Testis (tissue), 2 donors: ENCODE measurements at regions not wholly inside any gene's neighbourhood (a gene's known extent, or its start where the extent isn't known, plus 50 kb on each side); places are given as distances from the start of the nearest gene placed in this dataset.
"Not testable (repeated sequence)": the region's sequence is repeated elsewhere in the genome, so short reads cannot be mapped to it uniquely, and the experiment has no call there.

Experiments used
- DNase-seq: peaks from one replicate; pipeline ENCODE4 v3.0.0-alpha.2; 2019
- H3K27ac ChIP-seq, 2 donors: fragments of 200-600 bp; sonication (generic); one replicate each; pipeline ENCODE4 v1.5.1; 2019
- H3K27me3 ChIP-seq: fragments of 200-600 bp; sonication (generic); one replicate; pipeline ENCODE4 v1.5.1; 2019
- H3K36me3 ChIP-seq: fragments of 200-600 bp; sonication (generic); one replicate; pipeline ENCODE4 v1.5.1; 2017; ENCODE audit warnings: low read depth; ENCODE audit errors: missing control alignments
- H3K4me1 ChIP-seq: fragments of 200-600 bp; sonication (generic); one replicate; pipeline ENCODE4 v1.5.1; 2019
- H3K4me3 ChIP-seq, 2 donors: fragments of 200-600 bp; sonication (generic); one replicate each; pipeline ENCODE4 v1.5.1; 2017 to 2019
- H3K9me3 ChIP-seq: fragments of 200-600 bp; sonication (generic); one replicate; pipeline ENCODE4 v1.5.1; 2017
- POLR2A ChIP-seq: fragments of 450-650 bp; IDR thresholded peaks from one replicate; pipeline ENCODE4 v1.6.1; 2017; ENCODE audit warnings: antibody characterized with exemption, mild to moderate bottlenecking, moderate library complexity
- WGBS, 2 donors: methylation state at CpG; one replicate each; pipeline ENCODE4 v1.1.5; 2018; 5-methylcytosine and 5-hydroxymethylcytosine counted together
- intact Hi-C: fragments of 100-400 bp; cut with DNase I; formaldehyde crosslinking; loops from one replicate; pipeline ENCODE4 v1.15.1; 2023; ENCODE audit warnings: low total_unique reads
- TF ChIP-seq, protein P1 (sequence below), 3 experiments: fragments of 450-650 bp in 2 of 3; fragments of 200-600 bp in 1 of 3; sonication (generic) in 1 of 3; IDR thresholded peaks; one replicate each; pipeline ENCODE4 v1.5.1; 2016 to 2019; ENCODE audit warnings: antibody characterized with exemption in 3 of 3, mild to moderate bottlenecking in 2 of 3, moderate library complexity in 1 of 3

DNA sequence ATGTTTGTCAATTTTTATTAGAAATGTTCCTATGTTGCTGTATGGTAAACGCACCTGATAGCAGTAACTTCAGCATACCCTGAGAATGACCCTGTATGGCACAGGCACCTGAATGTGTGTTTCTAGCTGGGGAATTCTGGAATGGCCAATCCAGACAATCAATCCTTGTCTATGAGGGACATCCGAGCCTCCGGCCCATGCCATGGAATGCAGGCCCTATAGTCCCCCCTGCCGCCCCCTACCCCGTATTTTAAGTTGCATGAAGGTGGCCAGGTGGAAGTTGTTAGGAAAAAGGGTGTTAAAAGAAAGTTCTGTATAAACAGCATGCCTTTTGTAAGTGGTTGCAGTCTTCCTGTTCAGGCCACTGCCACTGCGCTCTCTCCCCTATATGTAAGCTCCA is 595.9 kb downstream of the DSC3 start:
- Histone ChIP-seq H3K4me1 (no peaks in the 10 kb centered on the region), H3K36me3 (no peaks in the 10 kb centered on the region), H3K4me3 (no peak overlapping the region), H3K27ac (no peak overlapping the region), H3K9me3 (no peaks in the 10 kb centered on the region), H3K27me3 (no peaks in the 10 kb centered on the region)
- no peak for TF ChIP-seq POLR2A
- TF ChIP-seq, protein P1, sequence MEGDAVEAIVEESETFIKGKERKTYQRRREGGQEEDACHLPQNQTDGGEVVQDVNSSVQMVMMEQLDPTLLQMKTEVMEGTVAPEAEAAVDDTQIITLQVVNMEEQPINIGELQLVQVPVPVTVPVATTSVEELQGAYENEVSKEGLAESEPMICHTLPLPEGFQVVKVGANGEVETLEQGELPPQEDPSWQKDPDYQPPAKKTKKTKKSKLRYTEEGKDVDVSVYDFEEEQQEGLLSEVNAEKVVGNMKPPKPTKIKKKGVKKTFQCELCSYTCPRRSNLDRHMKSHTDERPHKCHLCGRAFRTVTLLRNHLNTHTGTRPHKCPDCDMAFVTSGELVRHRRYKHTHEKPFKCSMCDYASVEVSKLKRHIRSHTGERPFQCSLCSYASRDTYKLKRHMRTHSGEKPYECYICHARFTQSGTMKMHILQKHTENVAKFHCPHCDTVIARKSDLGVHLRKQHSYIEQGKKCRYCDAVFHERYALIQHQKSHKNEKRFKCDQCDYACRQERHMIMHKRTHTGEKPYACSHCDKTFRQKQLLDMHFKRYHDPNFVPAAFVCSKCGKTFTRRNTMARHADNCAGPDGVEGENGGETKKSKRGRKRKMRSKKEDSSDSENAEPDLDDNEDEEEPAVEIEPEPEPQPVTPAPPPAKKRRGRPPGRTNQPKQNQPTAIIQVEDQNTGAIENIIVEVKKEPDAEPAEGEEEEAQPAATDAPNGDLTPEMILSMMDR (IDR thresholded peaks at IDR 0.05): no peak
- 69 to 73% methylated on average over 6 of the region's 6 CpGs for WGBS, 2 donors
- DNase-seq: no peak
- intact Hi-C loops: no loop called here

DNA sequence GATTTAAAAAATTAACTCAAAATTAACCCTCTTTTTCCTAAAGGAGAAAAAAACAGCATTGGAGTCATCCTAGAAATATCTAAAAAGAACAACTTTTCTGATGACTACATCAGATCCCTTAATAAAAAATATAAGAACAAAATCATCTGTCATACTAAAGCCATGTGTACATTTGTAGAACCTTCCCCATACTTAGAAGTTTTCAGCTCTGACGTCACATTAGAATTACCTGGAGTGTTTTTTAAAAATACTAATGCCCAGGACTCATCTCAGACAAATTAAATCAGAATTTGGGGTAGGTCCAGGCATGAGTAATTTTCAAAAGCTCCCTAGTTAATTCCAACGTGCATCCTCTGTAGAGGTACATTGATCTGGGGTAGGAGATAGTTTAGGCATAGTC is 598.0 kb downstream of the DSC3 start:
- no peak overlapping the region for H3K27ac ChIP-seq
- no peaks in the 10 kb centered on the region for H3K4me1 ChIP-seq
- 84 to 90% methylated on average over 2 of the region's 2 CpGs for WGBS, 2 donors
- intact Hi-C loops: no loop called here
- no peak for TF ChIP-seq POLR2A
- TF ChIP-seq, protein P1 (IDR thresholded peaks at IDR 0.05): no peak
- no peak for DNase-seq
- no peaks in the 10 kb centered on the region for H3K9me3 ChIP-seq
- H3K27me3 ChIP-seq: no peaks in the 10 kb centered on the region
- H3K36me3 ChIP-seq: no peaks in the 10 kb centered on the region
- H3K4me3 ChIP-seq: no peak overlapping the region

DNA sequence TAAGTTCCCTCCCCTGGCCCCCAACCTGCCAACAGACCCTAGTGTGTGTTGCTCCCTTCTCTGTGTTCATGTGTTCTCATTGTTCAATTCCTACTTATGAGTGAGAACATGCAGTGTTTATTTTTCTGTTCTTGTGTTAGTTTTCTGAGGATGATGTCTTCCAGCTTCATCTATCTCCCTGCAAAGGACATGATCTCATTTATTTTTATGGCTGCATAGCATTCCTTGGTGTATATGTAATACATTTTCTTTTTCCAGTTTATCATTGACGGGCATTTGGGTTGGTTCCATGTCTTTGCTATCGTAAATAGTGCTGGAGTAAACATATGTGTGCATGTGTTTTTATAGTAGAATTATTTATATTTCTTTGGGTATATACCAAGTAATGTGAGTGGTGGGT is 602.2 kb downstream of the DSC3 start:
- Histone ChIP-seq H3K9me3 (no peaks in the 10 kb centered on the region), H3K4me3 (no peak overlapping the region), H3K36me3 (no peaks in the 10 kb centered on the region), H3K4me1 (no peaks in the 10 kb centered on the region), H3K27ac (no peak overlapping the region), H3K27me3 (no peaks in the 10 kb centered on the region)
- 66 to 82% methylated on average over 2 of the region's 2 CpGs for WGBS, 2 donors
- no peak for DNase-seq
- TF ChIP-seq POLR2A: no peak
- TF ChIP-seq, protein P1 (IDR thresholded peaks at IDR 0.05): no peak
- intact Hi-C loops: no loop called here

DNA sequence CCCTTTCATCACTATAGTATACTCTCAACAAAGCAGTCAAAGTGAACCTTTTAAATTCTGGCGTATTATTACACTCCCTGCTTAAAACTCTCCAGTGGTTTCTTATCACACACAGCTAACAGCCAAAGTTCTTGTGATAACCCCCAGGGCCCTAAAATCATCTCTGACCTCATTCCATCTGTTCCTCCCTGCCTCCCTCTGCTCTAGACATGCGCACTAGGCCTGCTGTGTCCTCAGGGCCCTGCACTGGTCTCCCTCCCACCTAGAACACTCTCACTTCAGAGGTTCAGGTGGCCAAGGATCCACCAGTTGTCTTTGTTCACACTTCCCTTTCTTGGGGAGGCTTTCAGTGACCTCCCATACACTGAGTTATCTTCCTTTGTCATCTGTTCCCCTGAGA is 603.4 kb downstream of the DSC3 start:
- DNase-seq: no peak
- TF ChIP-seq, protein P1 (IDR thresholded peaks at IDR 0.05): no peak
- no peak for TF ChIP-seq POLR2A
- intact Hi-C loops: no loop called here
- Histone ChIP-seq H3K36me3 (no peaks in the 10 kb centered on the region), H3K4me3 (no peak overlapping the region), H3K9me3 (no peaks in the 10 kb centered on the region), H3K27me3 (no peaks in the 10 kb centered on the region), H3K27ac (no peak overlapping the region), H3K4me1 (no peaks in the 10 kb centered on the region)
- WGBS, 2 donors: 84 to 92% methylated on average over 2 of the region's 2 CpGs

DNA sequence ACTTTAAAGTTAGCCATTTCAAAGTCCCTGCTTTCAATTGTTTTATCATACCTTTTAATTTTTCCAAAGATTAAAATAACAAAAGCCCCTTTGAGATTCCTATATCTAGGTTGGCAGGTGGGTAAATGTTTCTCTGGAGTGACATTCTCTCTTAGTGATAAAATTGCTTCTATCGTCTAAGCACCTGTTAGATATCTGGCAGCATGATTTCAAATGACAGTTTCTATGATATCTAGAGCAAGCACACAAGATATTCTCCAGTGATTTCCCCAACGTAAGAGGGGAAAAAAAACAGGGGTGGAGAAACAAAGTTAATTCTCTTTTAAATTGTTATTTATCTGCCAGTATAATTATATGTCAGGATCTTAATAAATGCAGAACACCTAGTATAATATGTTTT is 610.2 kb downstream of the DSC3 start:
- TF ChIP-seq POLR2A: no peak
- TF ChIP-seq, protein P1 (IDR thresholded peaks at IDR 0.05): no peak
- Histone ChIP-seq H3K9me3 (no peaks in the 10 kb centered on the region), H3K36me3 (no peaks in the 10 kb centered on the region), H3K4me1 (no peaks in the 10 kb centered on the region), H3K4me3 (no peak overlapping the region), H3K27me3 (no peaks in the 10 kb centered on the region), H3K27ac (no peak overlapping the region)
- no peak for DNase-seq
- WGBS, 2 donors: 39 to 40% methylated on average over 2 of the region's 2 CpGs
- intact Hi-C loops: no loop called here

DNA sequence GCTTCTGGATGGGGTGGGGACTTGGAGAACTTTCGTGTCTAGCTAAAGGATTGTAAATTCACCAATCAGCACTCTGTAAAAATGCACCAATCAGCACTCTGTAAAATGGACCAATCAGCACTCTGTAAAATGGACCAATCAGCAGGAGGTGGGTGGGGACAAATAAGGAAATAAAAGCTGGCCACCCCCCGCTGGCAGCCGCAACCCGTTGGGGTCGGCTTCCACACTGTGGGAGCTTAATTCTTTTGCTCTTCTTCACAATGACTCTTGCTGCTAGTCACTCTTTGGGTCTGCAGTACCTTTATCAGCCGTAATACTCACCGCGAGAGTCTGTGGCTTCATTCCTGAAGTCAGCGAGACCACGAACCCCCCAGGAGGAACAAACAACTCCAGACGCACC is 623.1 kb downstream of the DSC3 start:
- H3K36me3 ChIP-seq, H3K27ac ChIP-seq, H3K4me1 ChIP-seq, intact Hi-C loops, H3K9me3 ChIP-seq, H3K27me3 ChIP-seq: not testable (repeated sequence)
- DNase-seq: peak; percentile 47
- WGBS, 2 donors: 34 to 82% methylated on average over 11 of the region's 11 CpGs
- H3K4me3 ChIP-seq: peak overlapping the region; percentile 40
